ENCODE measurements at regions not wholly inside any gene's neighbourhood (a gene's known extent, or its start where the extent isn't known, plus 50 kb on each side); places are given as distances from the start of the nearest gene placed in this dataset.

DNA sequence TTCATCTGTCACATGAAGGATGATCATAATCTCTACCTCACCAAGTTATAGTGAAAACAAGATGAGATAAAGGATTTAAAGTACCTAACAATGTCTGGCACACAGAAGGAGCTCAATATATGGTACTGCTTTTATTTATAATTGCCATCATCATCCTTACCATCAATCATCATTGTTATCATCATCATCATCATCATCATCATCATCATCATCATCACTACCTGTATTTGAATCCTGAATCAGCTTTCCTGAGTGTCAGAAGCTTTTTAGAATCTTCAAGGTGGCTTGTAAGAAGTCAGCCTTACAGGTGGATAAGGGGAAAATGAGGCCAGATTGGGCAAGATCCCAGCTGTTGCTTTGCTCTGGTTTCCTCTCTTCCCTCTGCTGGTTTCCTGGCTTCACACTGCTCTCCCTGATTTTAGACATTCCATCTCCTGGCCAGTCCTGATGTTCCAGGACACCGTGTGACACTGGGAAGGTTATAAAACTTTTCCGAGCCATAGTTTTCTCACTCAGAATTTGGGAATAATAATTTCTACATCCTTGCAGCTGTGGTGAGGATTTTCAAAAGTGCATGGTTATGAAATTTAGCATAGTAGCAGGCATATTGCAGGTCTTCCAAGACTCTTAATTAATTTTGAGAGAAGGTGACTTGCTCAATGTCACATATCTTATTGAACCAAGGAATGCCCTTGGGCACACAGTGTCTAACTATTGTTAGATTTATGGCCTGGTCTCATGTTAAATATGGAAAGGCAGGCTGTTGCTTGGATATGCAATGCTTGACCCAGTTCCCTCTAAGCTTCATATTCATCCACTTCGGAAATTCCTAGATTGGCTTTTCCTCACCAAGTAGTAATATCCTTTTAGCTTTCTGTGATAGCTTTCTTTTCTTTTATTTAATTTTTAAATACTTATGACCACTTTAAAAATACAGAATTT, 160.7 kb downstream of the TMEM38B start:
- Histone ChIP-seq H3K18ac (ENCODE audit: extremely low read depth, low read length) (no peak overlapping the region), H3K23ac (ENCODE audit: insufficient read length) (no peak overlapping the region), H3K4me1 (replicated peaks in 1 of 4; ENCODE audit: control insufficient read depth in 3 of 4, insufficient read depth in 4 of 4, low read length in 3 of 4) (no peaks in the 10 kb centered on the region), H2BK120ac (replicated peaks; ENCODE audit: low read depth, low read length) (no peak overlapping the region), H3K23me2 (ENCODE audit: low read depth, low read length) (no peaks in the 10 kb centered on the region), H2AK5ac (ENCODE audit: low read depth, low read length) (no peak overlapping the region), H3K36me3 (ENCODE audit: control insufficient read depth in 2 of 4, insufficient read depth in 4 of 4, low read length in 3 of 4) (no peaks in the 10 kb centered on the region), H3K79me1 (ENCODE audit: low read depth, low read length) (no peaks in the 10 kb centered on the region), H2AFZ (ENCODE audit: low read length) (no peak overlapping the region), H3K27me3 (replicated peaks in 1 of 4; ENCODE audit: control insufficient read depth in 3 of 4, extremely low read depth in 1 of 4, insufficient read depth in 3 of 4, low read length in 3 of 4) (no peaks in the 10 kb centered on the region), H3K9me3 (ENCODE audit: insufficient read depth in 2 of 2, low read depth in 1 of 2, low read length in 1 of 2) (no peaks in the 10 kb centered on the region), H2BK5ac (ENCODE audit: low read depth, low read length) (no peak overlapping the region), H4K5ac (ENCODE audit: insufficient read length, low read depth, low read length) (no peak overlapping the region), H3K9ac (replicated peaks in 1 of 4; ENCODE audit: extremely low read depth in 1 of 4, low read depth in 3 of 4, low read length in 3 of 4) (no peak overlapping the region), H3K27ac (ENCODE audit: low read depth, low read length) (no peak overlapping the region), H3K79me2 (ENCODE audit: control insufficient read depth in 1 of 2, insufficient read depth in 2 of 2, low read length in 2 of 2) (no peaks in the 10 kb centered on the region), H4K8ac (ENCODE audit: extremely low read depth, insufficient read depth, low read length) (no peak overlapping the region), H2BK15ac (ENCODE audit: low read length) (no peak overlapping the region), H3K56ac (replicated peaks; ENCODE audit: insufficient read length, low read depth, low read length) (no peak overlapping the region), H3K14ac (ENCODE audit: insufficient read length) (no peak overlapping the region), H4K91ac (replicated peaks; ENCODE audit: insufficient read length, low read length) (no peak overlapping the region), H4K20me1 (replicated peaks in 1 of 2; ENCODE audit: control insufficient read depth in 1 of 2, insufficient read depth in 2 of 2, low read length in 2 of 2) (no peaks in the 10 kb centered on the region), H3K4me3 (ENCODE audit: extremely low read depth in 1 of 4, insufficient read depth in 2 of 4, low read depth in 3 of 4, low read length in 4 of 4) (no peak overlapping the region), H3K4ac (replicated peaks; ENCODE audit: insufficient read length, low read depth, low read length) (no peak overlapping the region), H2BK20ac (ENCODE audit: low read length) (no peak overlapping the region), H2BK12ac (ENCODE audit: low read depth, low read length) (no peak overlapping the region), H3K4me2 (ENCODE audit: insufficient read depth in 1 of 2, low read depth in 2 of 2, low read length in 2 of 2) (no peak overlapping the region)
- FAIRE-seq (no peak), DNase-seq (ENCODE audit: low read depth in 1 of 2, low spot score in 2 of 2) (no peak)
- CTCF ChIA-PET (ENCODE audit: partially characterized antibody), result interaction anchor here (0.6 to 2.2 kb wide), 4 partner anchors 13 to 808 kb away, joined by 3 to 9 read pairs (median 4); no protein-coding TSS in a partner anchor
- TF ChIP-seq SP1 (IDR thresholded peaks at IDR 0.05; ENCODE audit: low read depth, low read length), result no peak
- no peak for TF ChIP-seq BACH1 (IDR thresholded peaks at IDR 0.05; ENCODE audit: low read length)
- POLR2A ChIA-PET (ENCODE audit: partially characterized antibody), result no interaction called here
- 86% methylated on average over 3 of the region's 3 CpGs; no CpG with 5 or more reads in 1 of the 2 experiments for WGBS, 2 experiments (ENCODE audit: extremely low coverage in 1 of 2, insufficient coverage in 1 of 2, insufficient read length in 1 of 2, insufficient replicate concordance in 2 of 2, low coverage in 1 of 2, low lambda C conversion rate in 2 of 2, missing lambda C conversion rate in 1 of 2)

Data from H1 (cell line).